GM21717 (cell line): ENCODE measurements at regions not wholly inside any gene's neighbourhood (a gene's known extent, or its start where the extent isn't known, plus 50 kb on each side); places are given as distances from the start of the nearest gene placed in this dataset.

Experiments used
- ATAC-seq: cut with Tn5 transposase; IDR thresholded peaks from one replicate; pipeline ENCODE4 v1.9.1; 2021; ENCODE audit warnings: mild to moderate bottlenecking, moderate library complexity; ENCODE audit not compliant: unreplicated experiment

DNA sequence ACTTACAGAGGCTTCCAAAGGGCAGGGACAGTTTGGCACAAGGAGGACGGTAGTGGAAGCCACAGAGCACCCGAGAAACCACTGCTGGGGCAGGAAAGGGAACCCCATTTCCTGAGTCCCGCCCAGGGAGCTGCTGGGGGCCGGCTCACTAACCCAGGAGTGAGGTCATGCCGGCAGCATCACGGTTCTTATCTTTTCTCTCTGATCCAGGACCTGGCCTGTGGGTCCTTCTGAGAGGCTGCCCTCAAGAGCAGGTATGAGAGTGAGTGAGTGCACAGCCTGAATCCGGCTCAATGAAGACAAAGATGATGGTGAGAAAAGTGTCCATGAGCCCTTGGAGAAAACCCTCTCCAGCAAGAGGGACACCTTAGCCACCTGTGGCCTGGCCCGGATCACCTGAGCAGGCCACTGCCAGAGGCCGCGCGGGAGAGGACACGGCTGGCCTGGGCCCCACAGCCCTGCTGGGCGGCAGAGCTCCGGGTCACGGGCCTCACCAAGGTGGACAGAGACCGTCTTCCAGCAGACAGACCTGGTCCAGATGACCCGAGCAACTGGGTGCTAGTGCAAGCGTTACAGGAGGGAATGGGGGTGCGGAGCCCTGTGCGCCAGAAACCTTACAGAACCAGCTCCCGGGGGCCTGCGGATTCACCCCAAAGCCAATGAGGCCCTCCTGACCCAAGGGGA, 94.9 kb downstream of the RIPK4 start:
- ATAC-seq = no peak

DNA sequence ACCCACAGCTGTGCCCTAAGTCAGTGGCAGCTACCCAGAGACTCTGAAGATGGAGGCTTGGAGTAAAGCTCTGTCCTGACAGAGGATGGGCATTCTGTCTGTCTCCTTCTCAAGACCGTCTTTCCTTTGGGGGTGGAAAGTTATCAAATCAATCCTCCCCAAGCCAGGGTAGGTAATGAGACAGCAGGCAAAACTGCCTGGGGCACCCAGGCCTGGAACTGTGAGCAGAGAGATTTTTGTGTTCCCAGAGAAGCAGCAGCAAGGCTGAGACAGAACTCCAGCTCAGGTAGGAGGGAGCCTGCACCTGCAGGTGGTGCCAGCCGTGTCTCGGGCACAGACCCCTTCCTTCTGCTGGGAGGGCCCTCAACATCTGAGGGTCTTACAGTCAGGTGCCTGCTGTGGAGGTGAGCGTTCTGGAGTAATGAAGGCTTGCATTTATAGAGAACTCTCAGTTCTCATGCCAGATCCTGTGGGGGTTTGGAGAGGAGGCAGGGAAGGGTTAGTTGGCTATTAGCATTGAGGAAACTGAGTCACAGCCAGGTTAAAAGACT, 95.6 kb downstream of the RIPK4 start:
- ATAC-seq = no peak

DNA sequence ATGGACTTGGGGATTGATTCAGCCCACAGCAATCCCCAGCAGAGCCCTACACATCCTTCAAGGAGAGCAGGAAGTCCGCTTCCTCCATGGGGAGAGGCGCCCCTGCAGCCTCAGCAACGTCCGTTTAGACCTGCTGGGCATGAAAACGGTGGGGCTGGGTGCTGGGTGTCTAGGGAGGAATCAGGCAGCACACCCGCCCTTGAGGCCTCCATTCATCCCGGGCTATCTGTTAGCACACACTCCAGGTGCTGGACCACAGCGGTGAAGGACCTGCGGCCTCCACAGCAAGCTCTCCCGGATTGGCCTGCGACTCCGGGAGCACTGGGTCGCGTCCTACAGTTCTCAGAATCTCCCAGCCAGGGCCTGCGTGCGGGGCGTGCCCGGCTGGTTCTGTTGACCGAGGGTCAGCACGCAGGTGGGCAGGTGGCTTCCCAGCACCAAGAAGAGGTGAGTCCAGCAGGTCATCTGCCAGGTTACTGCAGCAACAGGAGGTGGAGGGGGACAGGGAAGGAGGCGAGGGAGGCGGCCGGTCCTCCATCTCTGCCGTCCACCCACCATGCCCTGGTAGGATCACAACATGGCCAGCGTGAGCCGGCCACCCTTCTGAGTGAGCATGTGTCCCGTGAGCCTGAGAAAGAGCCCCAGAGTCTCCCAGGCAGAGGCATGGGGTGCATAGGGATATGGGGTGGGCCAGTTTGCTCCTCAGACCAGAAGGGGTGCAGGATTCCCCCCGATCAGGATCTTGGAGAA, 96.6 kb downstream of the RIPK4 start:
- ATAC-seq = no peak

DNA sequence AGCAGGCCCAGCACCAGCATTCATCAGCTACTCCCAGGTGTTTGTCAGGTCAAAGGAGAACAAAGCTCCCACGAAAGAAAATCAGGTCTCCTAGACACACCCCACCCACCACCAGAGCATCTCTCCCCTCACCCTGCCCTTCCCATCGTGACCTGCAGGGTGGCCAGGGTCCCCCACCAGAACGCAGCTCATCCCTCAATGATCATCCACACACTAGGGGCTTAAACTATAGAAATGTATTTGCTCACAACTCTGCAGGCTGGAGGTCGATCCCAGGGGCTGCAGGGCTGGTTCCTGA, 97.4 kb downstream of the RIPK4 start:
- ATAC-seq = no peak

DNA sequence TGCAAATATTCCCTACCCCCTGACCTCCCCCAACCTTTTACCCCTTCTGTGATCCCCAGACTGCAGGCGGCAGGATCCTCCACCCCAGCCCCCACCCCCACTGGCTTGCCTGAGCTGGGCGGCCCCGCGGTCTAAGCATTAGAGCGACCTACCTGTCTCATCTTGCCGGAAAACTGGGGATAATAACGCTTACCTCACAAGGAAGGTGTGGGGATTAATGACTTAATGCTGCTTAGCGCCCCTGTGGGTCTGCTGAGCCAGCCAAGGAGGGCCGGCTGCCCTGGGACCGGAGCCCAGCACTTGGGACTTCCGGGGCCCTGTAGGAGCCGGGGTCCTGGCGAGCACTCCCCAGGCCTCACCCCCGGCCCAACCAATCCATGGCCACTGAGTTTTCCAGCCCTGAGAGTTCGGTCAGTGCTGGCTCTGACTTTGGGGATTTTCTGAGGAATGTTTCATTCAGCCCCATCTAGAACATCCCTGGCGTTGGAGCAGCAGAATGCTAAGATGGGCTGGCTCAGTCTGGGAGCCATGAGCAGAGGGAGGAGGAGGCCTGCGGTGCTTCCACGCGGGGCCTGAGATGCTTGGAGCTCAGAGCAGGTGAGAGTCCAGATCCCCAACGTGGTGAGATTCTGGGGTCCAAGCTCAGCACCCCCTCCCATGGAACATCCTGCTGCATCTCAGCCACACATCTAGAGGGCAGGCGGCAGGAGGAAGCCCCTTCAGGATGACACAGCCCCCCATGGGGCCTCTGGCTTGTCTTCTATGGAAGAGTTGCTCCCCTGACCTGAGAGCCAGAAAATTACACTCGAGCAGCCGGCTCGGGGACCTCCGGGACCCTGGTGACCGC, 97.9 kb downstream of the RIPK4 start:
- ATAC-seq = no peak

DNA sequence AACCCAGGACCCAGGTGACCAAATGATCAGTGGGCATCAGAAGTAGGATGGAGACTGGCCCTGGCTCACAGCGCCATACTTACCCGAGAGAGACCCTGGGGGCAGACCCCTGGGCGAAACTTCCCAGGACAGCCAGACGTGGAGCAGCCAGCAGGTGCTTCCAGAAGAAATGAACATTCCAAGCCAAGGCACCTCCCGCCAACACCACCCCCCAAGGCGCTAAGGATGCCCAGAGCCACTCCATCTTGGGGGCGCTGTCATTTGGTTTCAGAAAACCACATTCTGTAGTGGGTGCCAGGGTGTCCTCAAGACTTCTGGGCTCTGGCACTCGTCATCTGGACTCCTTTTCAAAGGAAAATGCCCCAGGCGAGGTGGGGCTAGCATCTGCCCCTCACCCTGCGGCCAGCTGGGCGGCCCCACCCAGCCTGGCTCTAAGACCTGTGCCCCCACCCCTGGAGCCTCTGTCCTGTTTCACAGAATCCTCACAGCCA, 98.8 kb downstream of the RIPK4 start:
- ATAC-seq = no peak

DNA sequence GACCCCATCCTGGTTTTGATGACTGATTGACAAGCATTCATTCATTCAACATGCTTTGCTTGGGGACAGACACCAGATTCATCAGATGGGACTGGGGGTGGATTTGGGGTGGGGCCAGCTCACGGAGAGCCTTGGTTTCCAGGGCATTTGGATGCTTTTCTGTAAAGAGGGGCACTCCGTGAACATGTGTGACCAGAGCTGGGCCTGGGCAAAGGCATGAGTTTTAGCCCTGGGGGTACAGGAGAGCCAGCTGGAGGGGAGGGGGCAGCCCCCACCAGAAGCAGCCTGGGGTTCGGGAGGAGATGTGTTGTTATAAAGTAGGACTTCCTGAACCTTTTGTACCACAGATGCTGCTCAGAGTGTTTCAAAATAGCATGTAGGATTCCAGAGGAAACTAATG, 99.7 kb downstream of the RIPK4 start:
- no peak for ATAC-seq

DNA sequence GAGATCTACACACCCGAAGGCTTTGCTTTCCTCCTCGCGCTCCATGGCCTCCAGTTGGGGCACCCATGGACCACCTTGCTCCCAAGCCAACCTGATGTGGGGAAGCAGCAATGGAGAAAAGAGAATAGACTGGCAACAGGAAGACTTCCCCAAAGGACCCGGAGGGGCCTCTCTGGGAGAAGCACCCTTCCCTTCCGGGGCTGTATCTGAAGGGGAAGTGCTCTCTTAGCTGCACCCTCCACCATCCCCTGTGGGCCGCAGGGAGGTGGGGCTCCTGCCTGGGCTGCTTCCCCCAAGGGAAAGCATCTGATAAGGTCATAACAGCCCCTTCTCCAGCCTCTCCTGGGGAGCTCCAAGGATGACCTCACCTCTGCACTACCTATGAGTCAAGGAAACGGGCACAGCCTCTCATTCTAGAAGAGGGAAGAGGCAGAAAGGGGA, 100.2 kb downstream of the RIPK4 start:
- no peak for ATAC-seq

DNA sequence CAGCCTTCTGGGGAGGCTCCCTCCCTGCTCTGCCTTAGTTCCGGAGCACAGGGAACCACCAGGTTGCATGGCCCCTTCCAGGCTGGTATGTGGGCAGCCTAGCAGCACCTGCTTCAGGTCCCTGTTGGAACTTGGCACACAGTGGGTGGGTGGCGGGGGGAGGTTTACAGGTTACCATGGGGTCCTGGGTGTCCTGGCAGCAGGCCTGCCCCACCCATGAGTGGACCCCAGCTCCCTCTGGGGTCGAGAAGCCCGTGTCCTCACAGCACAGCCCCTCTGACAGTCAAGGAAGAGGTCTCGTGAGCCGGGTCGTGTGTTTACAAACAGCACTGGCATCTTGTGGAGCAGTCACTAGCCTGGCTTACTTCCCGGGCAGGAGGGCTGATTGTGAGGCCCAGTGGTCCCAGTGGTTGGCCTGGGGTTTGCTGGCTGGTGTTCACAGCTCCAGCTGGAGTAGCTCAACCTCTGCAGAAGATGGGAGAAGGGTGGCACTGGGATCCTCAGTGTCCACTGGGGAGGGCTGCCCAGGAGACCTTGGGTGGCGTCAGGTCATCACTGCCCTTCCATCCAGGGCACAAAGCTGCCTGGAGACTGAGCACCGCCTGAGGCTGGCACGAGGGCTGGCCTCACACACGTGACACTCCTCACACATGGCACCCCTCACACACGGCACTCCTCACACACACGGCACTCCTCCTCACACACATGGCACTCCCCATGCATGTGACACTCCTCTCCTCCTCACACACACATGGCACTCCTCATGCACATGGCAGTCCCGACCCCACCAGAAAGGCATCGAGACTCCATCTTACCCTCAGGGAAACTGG, 100.9 kb downstream of the RIPK4 start:
- ATAC-seq = no peak

DNA sequence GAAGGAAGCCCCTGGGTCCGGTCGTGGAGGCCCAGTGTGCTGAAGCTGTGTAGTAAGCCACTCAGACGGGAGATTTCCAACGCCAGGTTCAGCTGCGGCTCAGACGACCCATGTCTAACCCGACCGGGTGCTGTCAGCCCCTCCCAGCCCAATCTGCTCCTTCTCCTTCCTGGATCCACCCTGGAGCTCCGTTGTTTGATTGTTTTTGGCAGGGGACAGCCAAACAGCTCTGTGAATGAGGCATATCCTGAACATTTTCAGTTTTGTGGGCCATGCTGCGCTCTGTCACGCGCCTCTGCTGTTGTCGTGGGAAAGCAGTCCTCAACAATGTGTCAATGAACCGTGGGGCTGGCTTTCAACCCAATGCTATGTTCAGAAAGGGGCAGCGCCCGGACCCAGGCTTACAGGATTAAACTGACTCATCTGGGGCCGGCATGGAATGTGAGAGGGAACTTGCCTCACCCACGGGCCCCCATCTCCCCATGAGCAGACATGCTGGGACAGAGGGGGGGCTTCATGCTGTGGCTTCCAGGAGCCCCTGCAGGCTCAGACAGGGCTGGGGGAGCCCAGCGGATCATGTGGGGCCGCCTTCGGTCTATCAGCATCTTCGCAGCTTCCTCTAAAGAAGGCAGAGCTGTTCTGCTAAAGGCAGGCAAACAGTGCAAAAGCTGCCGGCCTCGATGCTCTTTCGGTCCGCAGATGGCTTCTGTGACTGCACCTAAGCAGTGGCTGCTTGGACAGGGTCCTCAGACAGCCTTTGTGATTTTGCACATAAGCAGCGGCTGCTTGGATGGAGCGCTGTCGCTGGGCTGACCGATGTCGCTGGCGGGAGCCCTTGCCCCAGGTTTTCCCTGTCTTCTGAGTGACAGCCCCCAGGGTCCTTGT, 101.7 kb downstream of the RIPK4 start:
- ATAC-seq = no peak

DNA sequence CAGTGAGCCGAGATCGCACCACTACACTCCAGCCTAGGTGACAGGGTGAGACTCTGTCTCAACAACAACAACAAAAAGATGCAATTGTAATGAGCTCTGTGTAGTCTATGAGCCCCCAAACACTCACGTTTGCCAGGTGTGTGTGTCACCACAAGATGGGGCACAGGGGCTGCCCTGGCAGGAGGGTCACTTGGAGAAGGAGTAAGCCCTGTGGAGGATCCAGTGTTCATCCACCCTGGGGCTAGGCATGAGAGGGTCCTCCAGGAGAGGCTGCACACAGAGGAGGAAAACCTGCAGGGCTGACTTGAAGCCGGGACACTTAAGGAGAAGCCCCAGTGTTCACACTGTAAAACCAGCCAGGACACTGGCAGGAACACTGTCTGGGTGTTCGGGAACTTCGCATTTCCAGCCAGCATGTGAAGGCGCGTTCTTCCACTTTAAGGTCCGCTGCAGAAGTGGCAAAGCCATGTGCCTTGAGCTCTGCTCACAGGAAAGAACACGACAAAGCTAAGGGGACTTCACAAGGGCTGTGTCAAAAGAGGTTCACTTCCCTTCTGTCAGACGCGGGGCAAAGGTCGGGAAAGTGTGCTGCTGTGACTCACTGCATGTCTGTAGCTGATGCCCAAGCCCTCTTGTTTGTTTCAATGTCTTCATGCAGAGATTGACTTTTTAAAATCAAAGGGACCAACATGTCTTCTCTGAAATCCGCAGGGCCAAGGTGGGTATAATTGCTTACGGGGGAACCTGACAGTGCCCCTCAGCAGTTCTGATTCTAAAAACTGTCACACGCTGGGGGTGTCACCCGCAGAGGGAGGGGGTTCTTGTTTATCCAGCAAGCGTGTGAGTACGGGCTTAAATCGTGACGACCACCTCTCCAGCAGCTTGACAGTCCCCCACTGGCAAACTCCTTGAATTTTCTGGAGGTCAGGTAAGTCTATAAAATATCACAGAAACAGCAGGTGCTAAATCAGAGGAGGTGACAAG, 102.8 kb downstream of the RIPK4 start:
- ATAC-seq = no peak

DNA sequence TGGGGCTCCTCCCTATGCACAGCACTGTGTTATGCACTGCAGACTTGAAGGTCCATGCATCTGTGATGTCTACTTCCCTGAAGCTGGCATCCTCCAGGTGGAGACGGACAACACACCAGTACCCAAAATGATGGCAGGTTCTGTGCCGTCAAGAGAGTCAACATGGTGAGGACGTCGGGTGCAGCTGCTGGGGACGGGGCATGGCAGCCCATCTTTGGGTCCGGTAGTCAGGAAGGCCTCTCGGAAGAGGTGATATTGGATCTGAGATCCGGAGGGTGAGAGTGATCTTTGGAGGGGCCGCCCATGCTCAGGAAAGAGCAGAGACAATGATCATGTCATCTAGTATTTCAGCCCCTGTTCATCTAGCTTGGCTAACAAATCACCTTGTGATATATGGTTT, 104.1 kb downstream of the RIPK4 start:
- no peak for ATAC-seq

DNA sequence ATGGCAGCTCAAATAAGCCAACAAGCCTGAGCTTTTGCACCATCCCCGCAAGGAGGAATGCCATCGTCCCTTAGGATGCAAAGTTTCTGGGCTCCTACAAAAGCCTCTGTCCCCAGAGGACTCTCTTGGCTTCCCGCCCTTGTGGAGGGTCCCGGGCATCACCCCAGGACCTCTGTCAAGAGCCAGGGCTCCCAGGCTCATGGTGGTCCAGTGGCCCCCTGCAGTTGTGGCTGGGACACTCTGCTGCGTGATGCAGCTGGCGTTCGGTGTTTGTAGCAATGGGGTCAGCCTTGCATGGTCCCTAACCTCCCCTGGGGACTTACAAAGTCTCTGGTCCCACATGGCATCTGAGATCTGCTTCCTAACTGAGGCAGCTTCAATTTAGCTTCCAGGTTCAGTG, 104.7 kb downstream of the RIPK4 start:
- no peak for ATAC-seq

DNA sequence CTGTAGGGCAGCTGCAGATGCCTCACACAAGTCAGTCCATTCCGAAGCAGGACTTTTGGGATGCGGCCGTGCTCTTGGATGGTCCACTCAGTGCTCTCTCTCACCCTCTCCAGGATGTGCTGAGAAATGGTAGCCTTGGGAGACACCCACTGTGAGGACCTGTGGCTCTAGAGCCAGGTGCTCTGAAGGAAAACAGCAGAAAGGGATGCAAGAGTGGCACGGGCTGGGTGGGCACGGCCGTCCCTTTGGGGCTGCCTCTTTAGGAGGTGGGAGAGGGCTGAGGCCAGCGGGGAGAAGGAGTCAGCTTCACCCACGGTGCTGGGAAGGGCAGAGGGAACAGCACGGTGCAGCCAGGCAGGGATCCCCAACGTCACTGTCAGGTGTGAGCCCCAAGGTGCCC, 106.1 kb downstream of the RIPK4 start:
- ATAC-seq = no peak

DNA sequence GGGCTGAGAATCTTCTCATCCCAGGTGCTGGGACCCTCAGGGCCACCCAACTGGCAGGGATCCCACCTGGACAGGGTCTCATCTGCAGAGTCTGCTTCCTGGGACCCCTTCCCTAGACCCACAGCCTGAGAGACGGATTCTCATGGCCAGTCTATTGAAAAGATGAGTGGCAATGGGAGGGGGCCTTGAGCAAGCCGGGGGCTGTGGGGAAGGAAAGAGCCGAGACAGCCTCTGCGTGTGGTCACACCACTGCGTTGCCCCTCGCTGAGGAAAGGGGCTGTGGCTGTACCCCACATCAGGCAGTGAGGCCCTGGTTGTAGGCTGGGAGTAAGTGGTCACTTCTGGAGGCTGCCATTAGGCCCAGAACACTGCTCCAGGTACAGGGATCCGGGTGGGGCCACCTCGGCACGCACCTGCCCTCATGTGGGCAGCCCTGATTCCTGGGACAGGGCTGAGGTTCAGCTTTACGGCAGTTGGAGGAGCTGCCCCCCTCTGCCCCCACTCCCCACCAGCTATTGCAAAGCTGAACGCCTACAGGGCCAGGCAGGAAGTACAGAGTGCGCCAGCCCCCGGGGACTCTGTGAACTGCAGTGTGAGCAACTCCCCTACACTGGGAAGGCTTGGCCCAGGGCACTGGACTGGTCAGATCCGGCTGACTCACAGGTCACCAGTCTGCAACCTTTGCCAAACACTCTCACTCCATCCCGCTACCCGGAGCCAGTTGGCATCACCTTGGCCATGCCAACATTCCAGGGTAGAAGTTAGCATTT, 106.9 kb downstream of the RIPK4 start:
- ATAC-seq = no peak

DNA sequence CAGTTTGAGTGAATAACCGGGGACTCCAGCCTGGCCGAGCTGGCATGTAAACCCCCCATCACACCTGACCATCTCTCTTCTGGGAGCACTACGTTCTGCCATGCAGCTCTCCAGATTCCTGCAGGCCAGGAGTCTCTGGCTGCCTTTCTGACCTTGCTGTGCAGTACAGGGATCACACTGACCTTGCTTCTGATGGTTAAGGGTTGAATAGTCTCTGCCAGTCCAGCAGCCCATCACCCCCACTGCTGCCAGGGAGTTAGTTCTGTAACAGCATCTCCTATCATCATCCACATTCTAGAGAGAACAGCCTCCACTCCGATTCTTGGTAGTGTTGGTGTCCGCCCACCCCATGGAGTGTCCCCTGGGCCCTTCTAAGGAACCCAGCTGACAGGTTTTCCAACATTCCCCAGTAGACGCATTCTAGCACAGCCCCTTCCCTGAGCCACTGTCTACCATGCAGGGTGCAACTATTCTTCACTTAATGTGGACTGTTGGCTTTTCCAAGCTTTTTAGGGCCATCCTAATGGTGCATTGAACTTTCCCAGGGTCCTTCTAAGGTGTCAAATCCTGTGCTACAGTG, 109.8 kb downstream of the RIPK4 start:
- no peak for ATAC-seq

DNA sequence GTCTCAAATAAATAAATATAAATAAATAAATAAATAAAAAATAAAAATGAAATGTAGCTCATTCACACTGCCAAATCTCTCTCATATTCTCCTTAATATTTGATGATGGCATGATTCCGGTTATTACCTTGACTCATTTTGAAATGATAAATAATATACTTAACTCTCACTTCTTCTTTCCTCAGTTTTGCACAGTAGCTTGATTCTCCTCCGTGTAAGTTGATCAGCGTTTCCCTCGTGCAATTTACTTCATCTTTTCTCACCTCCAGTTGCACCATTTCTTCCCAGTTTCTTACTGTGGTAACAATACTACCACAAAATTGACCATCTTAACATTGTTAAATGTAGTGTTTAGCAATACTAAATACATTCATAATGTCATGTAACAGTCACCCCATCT, 111.6 kb downstream of the RIPK4 start:
- no peak for ATAC-seq
